Naive thymus-derived CD4-positive, alpha-beta T cell (primary cell): ENCODE measurements at regions not wholly inside any gene's neighbourhood (a gene's known extent, or its start where the extent isn't known, plus 50 kb on each side); places are given as distances from the start of the nearest gene placed in this dataset.

Experiments used
- ATAC-seq: fragments of 150-1000 bp; cut with Tn5 transposase; 2 replicates; pipeline ENCODE4 v1.10.0; 2021; ENCODE audit warnings: mild to moderate bottlenecking, moderate library complexity
- CTCF ChIA-PET: fragments of 350-600 bp; sonication (Branson Sonifier 250); formaldehyde crosslinking; loops from one replicate; lab custom pipeline; 2021; ENCODE audit warnings: antibody characterized with exemption; lab: Charles Lee
- POLR2A ChIA-PET: fragments of 350-600 bp; sonication (Branson Sonifier 250); formaldehyde crosslinking; loops from one replicate; lab custom pipeline; 2021; ENCODE audit warnings: antibody characterized with exemption, inconsistent platforms; lab: Charles Lee
- DNase-seq, 9 donors: peaks; one replicate each; pipeline versions ENCODE4 v3.0.0 to v3.0.0-alpha.2; 2020 to 2022; ENCODE audit warnings: mixed read lengths in 1 of 9
- H3K27ac ChIP-seq: one replicate; pipeline ENCODE4 v1.7.0; 2013; ENCODE audit warnings: mild to moderate bottlenecking, low read depth, low read length, moderate library complexity
- H3K27me3 ChIP-seq, 2 donors: one replicate each; pipeline ENCODE4 v1.7.0; 2013; ENCODE audit warnings: low read length in 2 of 2, mild to moderate bottlenecking in 2 of 2, moderate library complexity in 2 of 2; ENCODE audit not compliant: control insufficient read depth in 2 of 2, insufficient read depth in 2 of 2
- H3K36me3 ChIP-seq, 3 experiments: 1 replicate in 2 of 3; 2 replicates in 1 of 3; pipeline ENCODE4 v1.7.0; 2013; ENCODE audit warnings: low read length in 3 of 3, mild to moderate bottlenecking in 3 of 3, moderate library complexity in 1 of 3; ENCODE audit not compliant: insufficient read depth in 3 of 3, control insufficient read depth in 2 of 3
- H3K4me1 ChIP-seq, 2 donors: one replicate each; pipeline ENCODE4 v1.7.0; 2013; ENCODE audit warnings: low read length in 2 of 2, mild to moderate bottlenecking in 2 of 2, moderate library complexity in 1 of 2; ENCODE audit not compliant: control insufficient read depth in 2 of 2, insufficient read depth in 2 of 2
- H3K4me3 ChIP-seq: 2 replicates; pipeline ENCODE4 v1.7.0; 2013; ENCODE audit warnings: mild to moderate bottlenecking, low read length
- H3K9me3 ChIP-seq, 3 experiments: 1 replicate in 2 of 3; 2 replicates in 1 of 3; pipeline ENCODE4 v1.7.0; 2013; ENCODE audit warnings: low read length in 3 of 3; ENCODE audit not compliant: control insufficient read depth in 2 of 3
- H3K27ac Mint-ChIP-seq, 9 donors: one replicate each; pipeline ENCODE4 v1.8.0; 2020 to 2022; ENCODE audit warnings: mixed read lengths in 9 of 9, mild to moderate bottlenecking in 8 of 9, moderate library complexity in 5 of 9, inconsistent platforms in 2 of 9
- H3K27me3 Mint-ChIP-seq, 5 donors: one replicate each; pipeline ENCODE4 v1.8.0; 2021 to 2022; ENCODE audit warnings: mixed read lengths in 5 of 5, mild to moderate bottlenecking in 1 of 5
- H3K36me3 Mint-ChIP-seq, 5 donors: one replicate each; pipeline ENCODE4 v1.8.0; 2020 to 2022; ENCODE audit warnings: mixed read lengths in 5 of 5, mild to moderate bottlenecking in 3 of 5, inconsistent platforms in 1 of 5
- H3K4me1 Mint-ChIP-seq, 7 donors: one replicate each; pipeline ENCODE4 v1.8.0; 2020 to 2022; ENCODE audit warnings: mixed read lengths in 7 of 7, mild to moderate bottlenecking in 3 of 7, inconsistent platforms in 1 of 7
- H3K4me3 Mint-ChIP-seq, 10 donors: one replicate each; pipeline ENCODE4 v1.8.0; 2020 to 2022; ENCODE audit warnings: mild to moderate bottlenecking in 10 of 10, mixed read lengths in 10 of 10, moderate library complexity in 6 of 10, inconsistent platforms in 2 of 10
- H3K9me3 Mint-ChIP-seq, 11 donors: one replicate each; pipeline ENCODE4 v1.8.0; 2020 to 2022; ENCODE audit warnings: mixed read lengths in 11 of 11, mild to moderate bottlenecking in 4 of 11, inconsistent platforms in 1 of 11, moderate library complexity in 1 of 11
- intact Hi-C, 2 donors: fragments of 100-400 bp; cut with micrococcal nuclease; formaldehyde crosslinking; loops; one replicate each; pipeline ENCODE4 v1.15.1; 2023

GRCh38 chr1:69172003-69173000 lies 395.4 kb upstream of the LRRC7 start:
- Mint-ChIP-seq H3K27me3 (no peaks in the 10 kb centered on the region), H3K9me3 (peaks cover 1 to 19% (median 11%) of the 10 kb centered on the region in 11 donors), H3K4me1 (no peaks in the 10 kb centered on the region), H3K36me3 (no peaks in the 10 kb centered on the region), H3K27ac (no peak overlapping the region), H3K4me3 (no peak overlapping the region)
- Histone ChIP-seq H3K36me3 (no peaks in the 10 kb centered on the region), H3K9me3 (no peaks in the 10 kb centered on the region), H3K27me3 (no peaks in the 10 kb centered on the region), H3K4me1 (no peaks in the 10 kb centered on the region), H3K4me3 (no peak overlapping the region), H3K27ac (no peak overlapping the region)
- CTCF ChIA-PET, result no interaction called here
- DNase-seq (no peak), ATAC-seq (no peak)
- POLR2A ChIA-PET, result no interaction called here
- intact Hi-C loops, result no loop called here

GRCh38 chr1:69175053-69175452 lies 392.7 kb upstream of the LRRC7 start:
- H3K27me3 ChIP-seq, result no peaks in the 10 kb centered on the region
- H3K4me1 Mint-ChIP-seq, result no peaks in the 10 kb centered on the region
- ChIA-PET POLR2A (no interaction called here), CTCF (no interaction called here)
- H3K27ac ChIP-seq, result no peak overlapping the region
- H3K36me3 Mint-ChIP-seq, result no peaks in the 10 kb centered on the region
- H3K27me3 Mint-ChIP-seq, result no peaks in the 10 kb centered on the region
- intact Hi-C loops, result no loop called here
- H3K9me3 ChIP-seq, result no peaks in the 10 kb centered on the region
- no peaks in the 10 kb centered on the region for H3K36me3 ChIP-seq
- ATAC-seq, result no peak
- peaks cover 1 to 14% (median 5%) of the 10 kb centered on the region in 11 donors for H3K9me3 Mint-ChIP-seq
- no peak overlapping the region for H3K27ac Mint-ChIP-seq
- H3K4me3 Mint-ChIP-seq, result no peak overlapping the region
- H3K4me1 ChIP-seq, result no peaks in the 10 kb centered on the region
- H3K4me3 ChIP-seq, result no peak overlapping the region
- no peak for DNase-seq

GRCh38 chr1:69180358-69180757 lies 387.4 kb upstream of the LRRC7 start:
- ChIA-PET POLR2A (no interaction called here), CTCF (no interaction called here)
- peaks cover 0 to 12% (median 0%) of the 10 kb centered on the region in 11 donors for H3K9me3 Mint-ChIP-seq
- no peaks in the 10 kb centered on the region for H3K4me1 Mint-ChIP-seq
- DNase-seq (no peak), ATAC-seq (no peak)
- H3K4me1 ChIP-seq, result no peaks in the 10 kb centered on the region
- H3K27ac ChIP-seq, result no peak overlapping the region
- no peak overlapping the region for H3K27ac Mint-ChIP-seq
- H3K4me3 Mint-ChIP-seq, result no peak overlapping the region
- H3K27me3 Mint-ChIP-seq, result no peaks in the 10 kb centered on the region
- no peaks in the 10 kb centered on the region for H3K27me3 ChIP-seq
- intact Hi-C loops, result no loop called here
- no peaks in the 10 kb centered on the region for H3K36me3 ChIP-seq
- H3K4me3 ChIP-seq, result no peak overlapping the region
- H3K36me3 Mint-ChIP-seq, result no peaks in the 10 kb centered on the region
- H3K9me3 ChIP-seq, result no peaks in the 10 kb centered on the region

DNA sequence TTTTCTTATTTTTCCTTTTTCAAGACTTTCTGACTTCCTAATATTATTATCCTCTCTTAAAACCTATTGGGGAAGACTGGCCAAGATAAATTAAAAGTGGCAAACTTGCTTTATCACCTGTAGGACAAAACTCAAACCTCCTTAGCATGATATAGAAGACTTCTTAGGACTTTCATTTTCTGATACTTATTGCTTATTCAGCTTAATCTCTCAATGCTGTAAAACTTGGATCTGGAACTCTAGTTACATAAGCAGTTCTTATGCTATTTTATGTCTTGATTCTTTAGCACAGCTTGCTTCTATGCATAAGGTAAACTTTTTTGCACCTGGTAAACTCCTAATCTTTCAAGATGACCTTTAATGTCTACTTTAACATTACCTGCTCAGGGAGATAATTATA lies 382.3 kb upstream of the LRRC7 start:
- Mint-ChIP-seq H3K27me3 (no peaks in the 10 kb centered on the region), H3K27ac (no peak overlapping the region), H3K36me3 (no peaks in the 10 kb centered on the region), H3K9me3 (peaks cover 0 to 23% (median 0%) of the 10 kb centered on the region in 11 donors), H3K4me1 (no peaks in the 10 kb centered on the region), H3K4me3 (no peak overlapping the region)
- intact Hi-C loops, result no loop called here
- Histone ChIP-seq H3K4me3 (no peak overlapping the region), H3K27me3 (no peaks in the 10 kb centered on the region), H3K4me1 (no peaks in the 10 kb centered on the region), H3K9me3 (no peaks in the 10 kb centered on the region), H3K36me3 (no peaks in the 10 kb centered on the region), H3K27ac (no peak overlapping the region)
- ATAC-seq, result no peak
- ChIA-PET POLR2A (no interaction called here), CTCF (no interaction called here)
- DNase-seq, result no peak

GRCh38 chr1:69191335-69191734 lies 376.4 kb upstream of the LRRC7 start:
- CTCF ChIA-PET, result no interaction called here
- Mint-ChIP-seq H3K36me3 (no peaks in the 10 kb centered on the region), H3K4me1 (no peaks in the 10 kb centered on the region), H3K9me3 (peaks cover 0 to 23% (median 2%) of the 10 kb centered on the region in 11 donors), H3K27ac (no peak overlapping the region), H3K27me3 (no peaks in the 10 kb centered on the region), H3K4me3 (no peak overlapping the region)
- POLR2A ChIA-PET, result no interaction called here
- Histone ChIP-seq H3K27ac (no peak overlapping the region), H3K9me3 (no peaks in the 10 kb centered on the region), H3K4me3 (no peak overlapping the region), H3K4me1 (no peaks in the 10 kb centered on the region), H3K36me3 (no peaks in the 10 kb centered on the region), H3K27me3 (no peaks in the 10 kb centered on the region)
- intact Hi-C loops, result no loop called here
- DNase-seq, result no peak
- ATAC-seq, result no peak

GRCh38 chr1:69195136-69195535 lies 372.6 kb upstream of the LRRC7 start:
- H3K36me3 ChIP-seq, result no peaks in the 10 kb centered on the region

GRCh38 chr1:69196071-69196470 lies 371.7 kb upstream of the LRRC7 start:
- ChIA-PET POLR2A (no interaction called here), CTCF (no interaction called here)
- Histone ChIP-seq H3K4me1 (no peaks in the 10 kb centered on the region), H3K36me3 (no peaks in the 10 kb centered on the region), H3K4me3 (no peak overlapping the region), H3K27ac (no peak overlapping the region), H3K9me3 (no peaks in the 10 kb centered on the region), H3K27me3 (no peaks in the 10 kb centered on the region)
- Mint-ChIP-seq H3K4me3 (no peak overlapping the region), H3K27me3 (no peaks in the 10 kb centered on the region), H3K9me3 (peaks cover 0 to 13% (median 3%) of the 10 kb centered on the region in 11 donors), H3K36me3 (no peaks in the 10 kb centered on the region), H3K27ac (no peak overlapping the region), H3K4me1 (no peaks in the 10 kb centered on the region)
- ATAC-seq (no peak), DNase-seq (no peak)
- intact Hi-C loops, result no loop called here

More at GRCh38 chr1:69195136-69195535, 372.6 kb upstream of the LRRC7 start:
- Mint-ChIP-seq H3K27me3 (no peaks in the 10 kb centered on the region), H3K4me3 (no peak overlapping the region), H3K36me3 (no peaks in the 10 kb centered on the region), H3K9me3 (peaks cover 0 to 13% (median 2%) of the 10 kb centered on the region in 11 donors), H3K27ac (no peak overlapping the region), H3K4me1 (no peaks in the 10 kb centered on the region)
- intact Hi-C loops, result no loop called here
- no peak overlapping the region for H3K4me3 ChIP-seq
- ATAC-seq (no peak), DNase-seq (no peak)
- POLR2A ChIA-PET, result no interaction called here
- no peak overlapping the region for H3K27ac ChIP-seq
- CTCF ChIA-PET, result no interaction called here
- H3K27me3 ChIP-seq, result no peaks in the 10 kb centered on the region
- no peaks in the 10 kb centered on the region for H3K9me3 ChIP-seq
- no peaks in the 10 kb centered on the region for H3K4me1 ChIP-seq
